Endothelial cell of umbilical vein (primary cell): ENCODE measurements at regions not wholly inside any gene's neighbourhood (a gene's known extent, or its start where the extent isn't known, plus 50 kb on each side); places are given as distances from the start of the nearest gene placed in this dataset.

ENCODE experiments used
- BruUV-seq: library from RNA; stranded (reverse); fragments of 400-500 nt; replicated peaks from 2 replicates; lab custom pipeline; 2021; lab: Mats Ljungman, UMichigan
- CTCF ChIA-PET: fragments of 300-600, 350-600 bp; sonication (Branson Sonifier 250); formaldehyde crosslinking; loops from one replicate; lab custom pipeline; 2021; ENCODE audit warnings: antibody characterized with exemption, inconsistent platforms; lab: Charles Lee
- POLR2A ChIA-PET: fragments of 300-600, 350-600 bp; sonication (Branson Sonifier 250); formaldehyde crosslinking; loops from one replicate; lab custom pipeline; 2021; ENCODE audit warnings: antibody characterized with exemption, inconsistent platforms; lab: Charles Lee
- DNase-seq: peaks from one replicate; pipeline ENCODE4 v3.0.0-alpha.2; 2011; ENCODE audit warnings: low read depth, low spot score
- FAIRE-seq: peaks from 2 replicates; lab custom pipeline; 2011; peaks lifted over from hg19 to GRCh38; lab: Jason Lieb, UNC
- H2AFZ ChIP-seq: 2 replicates; pipeline ENCODE4 v1.6.0; 2012; ENCODE audit warnings: low read depth, low read length, control low read depth, inconsistent platforms
- H3K27ac ChIP-seq: 2 replicates; pipeline ENCODE4 v1.5.1; 2011; ENCODE audit warnings: low read depth, mild to moderate bottlenecking, control low read depth, low read length, moderate library complexity; ENCODE audit not compliant: insufficient read depth
- H3K27me3 ChIP-seq, 2 experiments: 2 replicates each; pipeline versions ENCODE4 v1.6.0 to v1.6.1; 2011; ENCODE audit warnings: low read length in 2 of 2, mixed read lengths in 1 of 2; ENCODE audit not compliant: control insufficient read depth in 2 of 2, insufficient read depth in 2 of 2
- H3K36me3 ChIP-seq, 2 experiments: 2 replicates in 1 of 2; 3 replicates in 1 of 2; pipeline ENCODE4 v1.5.1; 2011; ENCODE audit warnings: low read length in 2 of 2, mild to moderate bottlenecking in 1 of 2, moderate library complexity in 1 of 2; ENCODE audit not compliant: control insufficient read depth in 2 of 2, insufficient read depth in 2 of 2; ENCODE audit errors: extremely low read depth in 1 of 2
- H3K4me1 ChIP-seq: 3 replicates; pipeline ENCODE4 v1.5.1; 2011; ENCODE audit warnings: mild to moderate bottlenecking, low read length; ENCODE audit not compliant: control insufficient read depth, insufficient read depth; ENCODE audit errors: extremely low read depth
- H3K4me2 ChIP-seq: 2 replicates; pipeline ENCODE4 v1.6.1; 2011; ENCODE audit warnings: low read length, control low read depth, mixed read lengths; ENCODE audit not compliant: insufficient read depth
- H3K4me3 ChIP-seq, 3 experiments: fragments of 200-600 bp in 1 of 3; sonication (generic), shearing (Covaris generic) in 1 of 3; replicated peaks in 1 of 3; 2 replicates each; pipeline ENCODE4 v1.5.1; 2011 to 2016; ENCODE audit warnings: control low read depth in 3 of 3, low read length in 3 of 3, mild to moderate bottlenecking in 2 of 3, inconsistent platforms in 1 of 3, low read depth in 1 of 3, moderate library complexity in 1 of 3; ENCODE audit not compliant: insufficient read depth in 1 of 3
- H3K79me2 ChIP-seq: 2 replicates; pipeline ENCODE4 v1.6.0; 2012; ENCODE audit warnings: low read length, inconsistent platforms; ENCODE audit not compliant: control insufficient read depth, insufficient read depth
- H3K9ac ChIP-seq: replicated peaks from 2 replicates; pipeline ENCODE3; 2011; ENCODE audit warnings: low read length, control low read depth; ENCODE audit not compliant: insufficient read depth; ENCODE audit errors: extremely low read depth
- H3K9me1 ChIP-seq: replicated peaks from 3 replicates; pipeline ENCODE4 v1.6.0; 2011; ENCODE audit warnings: mild to moderate bottlenecking, low read length; ENCODE audit not compliant: control insufficient read depth, insufficient read depth; ENCODE audit errors: extremely low read depth
- H3K9me3 ChIP-seq: replicated peaks from 2 replicates; pipeline ENCODE4 v1.5.1; 2012; ENCODE audit warnings: low read length, inconsistent platforms; ENCODE audit not compliant: control insufficient read depth, insufficient read depth
- H4K20me1 ChIP-seq: replicated peaks from 2 replicates; pipeline ENCODE3; 2011; ENCODE audit warnings: mild to moderate bottlenecking, low read length; ENCODE audit not compliant: control insufficient read depth, insufficient read depth; ENCODE audit errors: extremely low read depth
- CTCF ChIP-seq, 2 donors: IDR thresholded peaks; 1 replicate in 1 of 2; 2 replicates in 1 of 2; pipeline ENCODE4 v1.5.1; 2011; ENCODE audit warnings: low read length in 2 of 2, mild to moderate bottlenecking in 2 of 2, moderate library complexity in 2 of 2, control low read depth in 1 of 2, inconsistent platforms in 1 of 2, low read depth in 1 of 2; ENCODE audit not compliant: insufficient read depth in 1 of 2; ENCODE audit errors: extremely low read depth in 1 of 2
- EZH2 ChIP-seq: IDR thresholded peaks from 2 replicates; pipeline ENCODE4 v1.6.1; 2012; ENCODE audit warnings: borderline replicate concordance, low read depth, mild to moderate bottlenecking, moderate library complexity, low read length, inconsistent platforms; ENCODE audit not compliant: severe bottlenecking
- FOS ChIP-seq: IDR thresholded peaks from 2 replicates; pipeline ENCODE4 v1.6.1; 2011; ENCODE audit warnings: mild to moderate bottlenecking, low read length, moderate library complexity, borderline replicate concordance; ENCODE audit not compliant: insufficient read depth
- GATA2 ChIP-seq: IDR thresholded peaks from 2 replicates; pipeline ENCODE4 v1.7.0; 2011; ENCODE audit warnings: low read depth, mild to moderate bottlenecking, moderate library complexity, mixed read lengths, low read length; ENCODE audit not compliant: insufficient read length, insufficient read depth
- JUN ChIP-seq: IDR thresholded peaks from 2 replicates; pipeline ENCODE4 v1.6.1; 2011; ENCODE audit warnings: borderline replicate concordance, low read depth; ENCODE audit not compliant: insufficient read length, insufficient read depth
- MYC ChIP-seq: IDR thresholded peaks from one replicate; pipeline ENCODE4 v1.6.1; 2011; ENCODE audit warnings: mild to moderate bottlenecking, low read depth, low read length
- POLR2A ChIP-seq: IDR thresholded peaks from 2 replicates; pipeline ENCODE4 v1.6.1; 2012; ENCODE audit warnings: low read depth, mild to moderate bottlenecking, control low read depth, low read length
- POLR2AphosphoS5 ChIP-seq: IDR thresholded peaks from 2 replicates; pipeline ENCODE4 v1.6.1; 2012; ENCODE audit warnings: low read depth, mild to moderate bottlenecking, control low read depth, low read length, moderate library complexity; ENCODE audit not compliant: insufficient read depth
- dilution Hi-C: fragments of 300-500 bp; cut with MboI; formaldehyde crosslinking; loops from one replicate; pipeline ENCODE4 v1.15.0; 2019; ENCODE audit warnings: low sequenced_read_pairs; ENCODE audit not compliant: extremely low pct_ligation_motif_present
- intact Hi-C: fragments of 100-400 bp; cut with micrococcal nuclease; formaldehyde crosslinking; loops from one replicate; pipeline ENCODE4 v1.10.0; 2022
- TF ChIP-seq, protein P1 (sequence below): IDR thresholded peaks from 2 replicates; pipeline ENCODE4 v1.6.1; 2011; ENCODE audit not compliant: insufficient read depth, insufficient read length

GRCh38 chr11:115765803-115766239 is 261.6 kb upstream of the CADM1 start:
- Histone ChIP-seq H3K79me2 (no peaks in the 10 kb centered on the region), H3K4me3 (no peak overlapping the region), H3K36me3 (no peaks in the 10 kb centered on the region), H4K20me1 (no peaks in the 10 kb centered on the region), H3K27ac (no peak overlapping the region), H3K27me3 (no peaks in the 10 kb centered on the region), H2AFZ (no peak overlapping the region), H3K9me1 (no peaks in the 10 kb centered on the region), H3K4me2 (no peak overlapping the region), H3K9ac (no peak overlapping the region), H3K4me1 (no peaks in the 10 kb centered on the region), H3K9me3 (peaks cover 2% of the 10 kb centered on the region)
- DNase-seq, result no peak
- ChIA-PET POLR2A (no interaction called here), CTCF (no interaction called here)
- intact Hi-C loops, result no loop called here
- TF ChIP-seq GATA2 (no peak), FOS (no peak), POLR2AphosphoS5 (no peak)
- BruUV-seq, result no TSS peak
- FAIRE-seq, result no peak
- dilution Hi-C loops, result no loop called here

- Histone ChIP-seq H3K4me3 (no peak overlapping the region), H3K27ac (no peak overlapping the region), H3K36me3 (no peaks in the 10 kb centered on the region), H3K27me3 (no peaks in the 10 kb centered on the region), H3K79me2 (no peaks in the 10 kb centered on the region), H4K20me1 (no peaks in the 10 kb centered on the region), H3K4me1 (no peaks in the 10 kb centered on the region), H3K9me3 (peaks cover 2% of the 10 kb centered on the region), H3K4me2 (no peak overlapping the region), H3K9ac (no peak overlapping the region), H2AFZ (no peak overlapping the region), H3K9me1 (no peaks in the 10 kb centered on the region)
- BruUV-seq, result no TSS peak
- intact Hi-C loops (no loop called here), dilution Hi-C loops (no loop called here)
- DNase-seq (no peak), FAIRE-seq (no peak)
- CTCF ChIA-PET, result no interaction called here
- no peak for TF ChIP-seq FOS
- no peak for TF ChIP-seq POLR2AphosphoS5
- no peak for TF ChIP-seq MYC
- TF ChIP-seq CTCF (IDR thresholded peaks at IDR 0.05; ENCODE audit: extremely low read depth in 1 of 2, insufficient read depth in 1 of 2, low read depth in 1 of 2, low read length in 2 of 2), result no peak
- no peak for TF ChIP-seq POLR2A
- TF ChIP-seq EZH2, result no peak
- TF ChIP-seq, protein P1, sequence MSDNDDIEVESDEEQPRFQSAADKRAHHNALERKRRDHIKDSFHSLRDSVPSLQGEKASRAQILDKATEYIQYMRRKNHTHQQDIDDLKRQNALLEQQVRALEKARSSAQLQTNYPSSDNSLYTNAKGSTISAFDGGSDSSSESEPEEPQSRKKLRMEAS, result no peak
- no peak for TF ChIP-seq JUN
- no peak for TF ChIP-seq GATA2
- POLR2A ChIA-PET, result no interaction called here
These were observed 260.0 kb upstream of the CADM1 start for GRCh38 chr11:115764176-115764575.
